Sigmoid colon (tissue), 6 donors: ENCODE measurements at regions not wholly inside any gene's neighbourhood (a gene's known extent, or its start where the extent isn't known, plus 50 kb on each side); places are given as distances from the start of the nearest gene placed in this dataset.
"Not testable (repeated sequence)": the region's sequence is repeated elsewhere in the genome, so short reads cannot be mapped to it uniquely, and the experiment has no call there.

Source experiments
- DNase-seq: peaks from one replicate; pipeline ENCODE4 v3.0.0-alpha.2; 2019
- H3K27ac ChIP-seq, 4 donors: fragments of 200-600 bp; sonication (generic); one replicate each; pipeline ENCODE4 v1.5.1; 2016 to 2019; ENCODE audit warnings: mild to moderate bottlenecking in 1 of 4
- H3K27me3 ChIP-seq, 3 donors: fragments of 200-600 bp; sonication (generic); one replicate each; pipeline ENCODE4 v1.5.1; 2019; ENCODE audit warnings: mild to moderate bottlenecking in 1 of 3
- H3K36me3 ChIP-seq, 4 donors: fragments of 200-600 bp; sonication (generic); one replicate each; pipeline ENCODE4 v1.5.1; 2016 to 2019
- H3K4me1 ChIP-seq, 4 donors: fragments of 200-600 bp; sonication (generic); one replicate each; pipeline ENCODE4 v1.5.1; 2017 to 2019
- H3K4me3 ChIP-seq, 4 donors: fragments of 200-600 bp; sonication (generic); one replicate each; pipeline ENCODE4 v1.5.1; 2017 to 2019; ENCODE audit warnings: mild to moderate bottlenecking in 2 of 4, moderate library complexity in 1 of 4
- H3K9me3 ChIP-seq, 4 donors: fragments of 200-600 bp in 3 of 4; sonication (generic) in 3 of 4; one replicate each; pipeline versions ENCODE4 v1.5.1 to v1.6.1; 2013 to 2019
- CTCF ChIP-seq, 4 experiments: fragments of 450-650 bp in 3 of 4; fragments of 200-600 bp in 1 of 4; IDR thresholded peaks; one replicate each; pipeline ENCODE4 v1.5.1; 2016 to 2019; ENCODE audit warnings: antibody characterized with exemption in 4 of 4, mild to moderate bottlenecking in 3 of 4, moderate library complexity in 2 of 4
- EP300 ChIP-seq, 4 donors: sonication (generic); formaldehyde crosslinking; IDR thresholded peaks; one replicate each; pipeline ENCODE4 v1.6.1; 2017; ENCODE audit warnings: antibody characterized with exemption in 4 of 4
- POLR2A ChIP-seq, 2 donors: fragments of 450-650 bp; IDR thresholded peaks; one replicate each; pipeline ENCODE4 v1.6.1; 2016; ENCODE audit warnings: antibody characterized with exemption in 2 of 2, mild to moderate bottlenecking in 2 of 2, moderate library complexity in 2 of 2
- POLR2AphosphoS5 ChIP-seq, 4 donors: sonication (generic); formaldehyde crosslinking; IDR thresholded peaks; one replicate each; pipeline ENCODE4 v1.6.1; 2017; ENCODE audit warnings: antibody characterized with exemption in 4 of 4
- WGBS, 2 donors: extraction: QIAGEN DNeasy Blood & Tissue Kit; methylation state at CpG; one replicate each; pipeline ENCODE4 v1.1.7; 2013; 5-methylcytosine and 5-hydroxymethylcytosine counted together
- intact Hi-C: fragments of 100-400 bp; cut with DNase I; formaldehyde crosslinking; loops from one replicate; pipeline ENCODE4 v1.15.1; 2023
- donor health status: healthy with polysubstance abuse.
- donor health status: healthy.

DNA sequence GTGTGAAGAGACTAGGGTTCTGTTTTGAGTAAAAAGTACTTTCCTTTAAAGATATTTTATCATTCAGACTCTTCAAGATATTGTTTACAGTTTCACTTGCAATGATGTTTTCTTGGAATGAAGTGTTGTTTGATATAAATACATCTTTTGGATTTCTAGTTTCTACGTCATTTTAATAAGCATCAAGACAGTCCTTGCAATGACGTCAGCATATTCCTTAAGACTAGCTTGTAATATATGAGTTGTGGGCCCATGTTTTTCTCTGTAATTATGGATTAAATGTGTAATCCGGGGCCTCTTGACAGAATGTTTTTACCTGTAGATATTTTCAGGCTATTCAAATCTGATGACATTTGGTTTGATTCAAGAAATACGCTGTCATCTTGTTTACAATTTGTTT is 66.1 kb downstream of the RBMX2 start:
- 82 to 85% methylated on average over 4 of the region's 4 CpGs for WGBS, 2 donors
- H3K36me3 ChIP-seq: no peaks in the 10 kb centered on the region
- H3K27me3 ChIP-seq: no peaks in the 10 kb centered on the region
- H3K9me3 ChIP-seq: no peaks in the 10 kb centered on the region
- no peak for DNase-seq
- no peak overlapping the region for H3K27ac ChIP-seq
- no peaks in the 10 kb centered on the region for H3K4me1 ChIP-seq
- no peak overlapping the region for H3K4me3 ChIP-seq
- no peak for TF ChIP-seq POLR2A (IDR thresholded peaks at IDR 0.05)
- no peak for TF ChIP-seq CTCF (IDR thresholded peaks at IDR 0.05)
- no peak for TF ChIP-seq POLR2AphosphoS5 (IDR thresholded peaks at IDR 0.05)
- TF ChIP-seq EP300 (IDR thresholded peaks at IDR 0.05): no peak
- intact Hi-C loops: no loop called here

GRCh38 chrX:130468395-130468923 is 66.7 kb downstream of the RBMX2 start:
- no peaks in the 10 kb centered on the region for H3K36me3 ChIP-seq
- no peak for DNase-seq
- no peak for TF ChIP-seq CTCF (IDR thresholded peaks at IDR 0.05)
- TF ChIP-seq POLR2A (IDR thresholded peaks at IDR 0.05): no peak
- no peak overlapping the region for H3K4me3 ChIP-seq
- WGBS, 2 donors: 79 to 80% methylated on average over 3 of the region's 3 CpGs
- intact Hi-C loops: no loop called here
- no peaks in the 10 kb centered on the region for H3K27me3 ChIP-seq
- H3K4me1 ChIP-seq: no peaks in the 10 kb centered on the region
- H3K27ac ChIP-seq: no peak overlapping the region
- H3K9me3 ChIP-seq: no peaks in the 10 kb centered on the region

DNA sequence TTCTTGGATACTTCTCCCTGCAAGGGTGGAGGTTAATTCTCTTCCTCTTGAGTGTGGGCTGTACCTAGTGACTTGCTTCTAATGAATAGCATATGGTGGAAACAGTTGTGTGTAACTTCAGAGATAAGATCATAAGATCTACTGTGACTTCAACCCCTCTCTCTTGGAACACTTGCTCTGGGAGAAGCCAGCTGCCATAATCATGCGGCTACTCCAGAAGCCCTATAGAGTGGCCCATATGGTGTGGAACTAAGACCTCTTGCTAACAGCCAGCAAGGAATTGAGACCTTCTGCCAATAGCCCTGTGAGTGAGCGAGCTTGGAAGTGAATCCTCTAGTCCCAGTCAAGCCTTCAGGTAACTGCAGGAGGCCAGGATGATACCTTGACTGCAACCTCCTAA is 81.1 kb downstream of the RBMX2 start:
- TF ChIP-seq CTCF (IDR thresholded peaks at IDR 0.05) (no peak), EP300 (IDR thresholded peaks at IDR 0.05) (no peak), POLR2AphosphoS5 (IDR thresholded peaks at IDR 0.05) (no peak), POLR2A (IDR thresholded peaks at IDR 0.05) (no peak)
- Histone ChIP-seq H3K27ac (no peak overlapping the region), H3K36me3 (no peaks in the 10 kb centered on the region), H3K27me3 (no peaks in the 10 kb centered on the region), H3K9me3 (no peaks in the 10 kb centered on the region), H3K4me1 (no peaks in the 10 kb centered on the region), H3K4me3 (no peak overlapping the region)
- intact Hi-C loops: no loop called here
- DNase-seq: no peak
- WGBS, 2 donors: 79 to 91% methylated on average over 2 of the region's 2 CpGs

DNA sequence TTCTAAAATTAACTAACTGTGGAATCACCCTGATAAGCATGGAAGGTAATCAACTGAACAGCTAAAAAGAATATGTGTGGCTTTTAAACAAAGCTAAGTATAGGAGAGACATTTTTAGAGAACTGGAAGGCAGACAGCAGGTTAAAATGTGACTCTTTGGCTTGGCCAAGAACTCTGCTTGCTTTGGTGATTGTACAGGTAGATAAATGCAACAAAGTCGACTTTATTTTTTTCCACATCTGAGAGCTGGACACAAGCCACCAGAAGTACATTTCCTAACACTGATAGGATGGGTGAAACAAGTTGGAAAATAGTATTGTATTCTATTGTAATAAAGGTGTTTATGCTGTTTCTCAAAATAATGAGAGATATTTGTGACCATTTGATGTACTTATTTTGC is 84.1 kb downstream of the RBMX2 start:
- WGBS, 2 donors: 41 to 73% methylated on average over 1 of the region's 1 CpG
- no peaks in the 10 kb centered on the region for H3K36me3 ChIP-seq
- TF ChIP-seq EP300 (IDR thresholded peaks at IDR 0.05) (no peak), CTCF (IDR thresholded peaks at IDR 0.05) (no peak), POLR2A (IDR thresholded peaks at IDR 0.05) (no peak), POLR2AphosphoS5 (IDR thresholded peaks at IDR 0.05) (no peak)
- no peaks in the 10 kb centered on the region for H3K9me3 ChIP-seq
- H3K4me1 ChIP-seq: no peaks in the 10 kb centered on the region
- no peak overlapping the region for H3K4me3 ChIP-seq
- no peak overlapping the region for H3K27ac ChIP-seq
- DNase-seq: no peak
- intact Hi-C loops: no loop called here
- no peaks in the 10 kb centered on the region for H3K27me3 ChIP-seq

GRCh38 chrX:130495502-130495901 is 93.7 kb downstream of the RBMX2 start:
- WGBS, 2 donors: 93 to 96% methylated on average over 10 of the region's 10 CpGs
- DNase-seq, H3K27me3 ChIP-seq, H3K4me3 ChIP-seq, H3K9me3 ChIP-seq, H3K27ac ChIP-seq, H3K36me3 ChIP-seq, intact Hi-C loops, H3K4me1 ChIP-seq: not testable (repeated sequence)
